Neutrophil (primary cell): ENCODE measurements at regions not wholly inside any gene's neighbourhood (a gene's known extent, or its start where the extent isn't known, plus 50 kb on each side); places are given as distances from the start of the nearest gene placed in this dataset.

ENCODE experiments used
- H3K27ac ChIP-seq: fragments of 200-600 bp; sonication (generic); 2 replicates; pipeline ENCODE4 v1.5.1; 2016; ENCODE audit warnings: mild to moderate bottlenecking, moderate library complexity
- H3K27me3 ChIP-seq: fragments of 200-600 bp; sonication (generic); 2 replicates; pipeline ENCODE4 v1.6.0; 2016; ENCODE audit warnings: mild to moderate bottlenecking
- H3K36me3 ChIP-seq: fragments of 200-600 bp; sonication (generic); 2 replicates; pipeline ENCODE4 v1.5.1; 2017
- H3K4me1 ChIP-seq, 2 experiments: fragments of 200-600 bp in 1 of 2; sonication (generic) in 1 of 2; 1 replicate in 1 of 2; 2 replicates in 1 of 2; pipeline versions ENCODE4 v1.5.1 to v1.6.1; 2013 to 2016; ENCODE audit warnings: low read depth in 1 of 2, low read length in 1 of 2, mild to moderate bottlenecking in 1 of 2, moderate library complexity in 1 of 2; ENCODE audit not compliant: control insufficient read depth in 1 of 2, insufficient read depth in 1 of 2
- H3K4me3 ChIP-seq, 2 experiments: fragments of 200-600 bp in 1 of 2; sonication (generic) in 1 of 2; 1 replicate in 1 of 2; 2 replicates in 1 of 2; pipeline ENCODE4 v1.5.1; 2013 to 2016; ENCODE audit warnings: low read depth in 1 of 2, low read length in 1 of 2, mild to moderate bottlenecking in 1 of 2, moderate library complexity in 1 of 2
- H3K9me3 ChIP-seq: fragments of 200-600 bp; sonication (generic); 2 replicates; pipeline ENCODE4 v1.5.1; 2016
- TF ChIP-seq, protein P1 (sequence below): fragments of 200-600 bp; sonication (generic); IDR thresholded peaks from 2 replicates; pipeline ENCODE4 v1.5.1; 2016; ENCODE audit warnings: antibody characterized with exemption

DNA sequence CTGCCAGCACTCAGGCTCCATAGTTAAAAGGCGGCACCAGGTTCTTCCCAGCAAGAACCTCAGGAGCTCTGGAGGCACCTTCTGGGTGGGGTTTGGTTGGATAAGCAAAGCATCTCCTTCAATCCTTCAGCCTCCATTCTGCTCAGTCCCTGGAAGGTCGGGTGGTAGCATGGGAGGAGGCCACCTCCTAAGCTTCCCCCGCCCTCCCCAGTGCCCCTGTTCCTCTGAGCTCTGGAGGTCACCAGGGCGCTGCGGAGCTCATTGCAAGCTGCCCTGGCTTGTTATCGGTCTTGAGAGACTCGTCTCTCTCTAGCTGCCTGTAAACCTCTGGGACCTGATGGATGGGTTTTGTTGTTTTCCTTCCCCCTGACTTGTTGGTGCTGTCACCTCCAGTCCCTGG is 124.8 kb downstream of the RPLP1 start:
- Histone ChIP-seq H3K36me3 (no peaks in the 10 kb centered on the region), H3K27ac (no peak overlapping the region), H3K27me3 (peaks cover 3% of the 10 kb centered on the region), H3K4me1 (peaks cover 11 to 17% of the 10 kb centered on the region in 2 experiments), H3K9me3 (no peaks in the 10 kb centered on the region), H3K4me3 (no peak overlapping the region)
- TF ChIP-seq, protein P1, sequence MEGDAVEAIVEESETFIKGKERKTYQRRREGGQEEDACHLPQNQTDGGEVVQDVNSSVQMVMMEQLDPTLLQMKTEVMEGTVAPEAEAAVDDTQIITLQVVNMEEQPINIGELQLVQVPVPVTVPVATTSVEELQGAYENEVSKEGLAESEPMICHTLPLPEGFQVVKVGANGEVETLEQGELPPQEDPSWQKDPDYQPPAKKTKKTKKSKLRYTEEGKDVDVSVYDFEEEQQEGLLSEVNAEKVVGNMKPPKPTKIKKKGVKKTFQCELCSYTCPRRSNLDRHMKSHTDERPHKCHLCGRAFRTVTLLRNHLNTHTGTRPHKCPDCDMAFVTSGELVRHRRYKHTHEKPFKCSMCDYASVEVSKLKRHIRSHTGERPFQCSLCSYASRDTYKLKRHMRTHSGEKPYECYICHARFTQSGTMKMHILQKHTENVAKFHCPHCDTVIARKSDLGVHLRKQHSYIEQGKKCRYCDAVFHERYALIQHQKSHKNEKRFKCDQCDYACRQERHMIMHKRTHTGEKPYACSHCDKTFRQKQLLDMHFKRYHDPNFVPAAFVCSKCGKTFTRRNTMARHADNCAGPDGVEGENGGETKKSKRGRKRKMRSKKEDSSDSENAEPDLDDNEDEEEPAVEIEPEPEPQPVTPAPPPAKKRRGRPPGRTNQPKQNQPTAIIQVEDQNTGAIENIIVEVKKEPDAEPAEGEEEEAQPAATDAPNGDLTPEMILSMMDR: no peak

DNA sequence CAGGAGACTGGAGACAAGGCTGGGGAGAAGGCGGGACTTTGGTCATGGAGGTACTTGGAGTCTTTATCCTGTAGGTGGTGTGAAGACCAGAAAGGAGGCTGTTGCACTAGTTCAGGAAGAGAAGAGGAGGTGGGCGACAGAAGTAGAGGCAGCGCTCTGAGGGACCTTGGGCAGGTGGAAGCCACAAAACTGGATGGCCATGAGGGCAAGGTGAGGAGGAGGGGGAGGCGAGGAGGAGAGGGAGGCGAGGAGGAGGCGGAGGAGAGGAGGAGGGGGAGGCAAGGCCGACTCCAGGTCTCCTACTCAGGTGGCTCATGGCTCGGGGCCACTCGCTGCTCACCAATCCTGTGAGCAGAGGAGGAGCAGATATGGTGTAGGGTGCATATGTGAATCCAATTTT is 125.6 kb downstream of the RPLP1 start:
- Histone ChIP-seq H3K27ac (no peak overlapping the region), H3K27me3 (no peaks in the 10 kb centered on the region), H3K4me1 (peaks cover 11 to 17% of the 10 kb centered on the region in 2 experiments), H3K9me3 (no peaks in the 10 kb centered on the region), H3K4me3 (no peak overlapping the region), H3K36me3 (no peaks in the 10 kb centered on the region)
- TF ChIP-seq, protein P1: no peak

DNA sequence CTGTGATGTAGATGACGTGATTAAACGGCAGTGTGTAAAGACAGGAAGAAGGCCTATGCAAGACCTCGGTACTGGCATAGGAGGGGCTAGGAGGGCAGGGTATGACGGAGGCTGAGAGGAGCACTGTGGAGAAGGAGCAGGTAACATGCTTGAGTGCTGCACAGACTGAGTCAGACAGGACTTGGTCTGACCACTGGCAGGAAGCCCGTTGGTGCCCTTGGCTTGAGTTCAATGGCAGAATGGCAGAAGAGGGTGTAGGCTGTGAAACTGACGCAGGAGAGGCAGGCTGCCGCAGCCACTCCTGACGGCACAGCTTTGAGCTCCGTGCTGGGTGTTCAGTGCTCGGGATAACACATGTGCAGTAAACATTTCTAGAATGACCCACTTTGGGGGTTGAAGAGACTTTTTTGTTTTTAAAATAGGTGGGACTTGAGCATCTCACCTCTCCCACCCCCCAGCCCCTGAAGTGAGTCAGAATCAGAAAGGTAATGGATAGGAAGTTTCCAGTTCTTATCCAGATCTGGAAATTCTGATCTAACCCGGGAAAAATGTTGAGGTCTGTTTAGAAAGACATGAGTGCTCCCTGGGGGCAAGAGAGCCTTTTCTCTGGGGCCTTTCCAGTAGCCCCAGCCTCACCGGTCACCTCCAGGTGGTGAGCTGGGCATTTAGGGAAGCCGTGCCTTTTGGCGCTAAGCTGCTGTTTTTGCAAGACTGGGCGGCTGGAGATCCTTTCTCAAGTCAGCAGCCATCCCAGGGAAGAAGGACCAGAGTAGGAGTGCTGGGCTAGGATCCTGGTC is 126.4 kb downstream of the RPLP1 start:
- peaks cover 14 to 23% of the 10 kb centered on the region in 2 experiments for H3K4me1 ChIP-seq
- H3K9me3 ChIP-seq: no peaks in the 10 kb centered on the region
- H3K4me3 ChIP-seq: no peak overlapping the region
- TF ChIP-seq, protein P1: no peak
- no peaks in the 10 kb centered on the region for H3K36me3 ChIP-seq
- no peak overlapping the region for H3K27ac ChIP-seq
- H3K27me3 ChIP-seq: no peaks in the 10 kb centered on the region

DNA sequence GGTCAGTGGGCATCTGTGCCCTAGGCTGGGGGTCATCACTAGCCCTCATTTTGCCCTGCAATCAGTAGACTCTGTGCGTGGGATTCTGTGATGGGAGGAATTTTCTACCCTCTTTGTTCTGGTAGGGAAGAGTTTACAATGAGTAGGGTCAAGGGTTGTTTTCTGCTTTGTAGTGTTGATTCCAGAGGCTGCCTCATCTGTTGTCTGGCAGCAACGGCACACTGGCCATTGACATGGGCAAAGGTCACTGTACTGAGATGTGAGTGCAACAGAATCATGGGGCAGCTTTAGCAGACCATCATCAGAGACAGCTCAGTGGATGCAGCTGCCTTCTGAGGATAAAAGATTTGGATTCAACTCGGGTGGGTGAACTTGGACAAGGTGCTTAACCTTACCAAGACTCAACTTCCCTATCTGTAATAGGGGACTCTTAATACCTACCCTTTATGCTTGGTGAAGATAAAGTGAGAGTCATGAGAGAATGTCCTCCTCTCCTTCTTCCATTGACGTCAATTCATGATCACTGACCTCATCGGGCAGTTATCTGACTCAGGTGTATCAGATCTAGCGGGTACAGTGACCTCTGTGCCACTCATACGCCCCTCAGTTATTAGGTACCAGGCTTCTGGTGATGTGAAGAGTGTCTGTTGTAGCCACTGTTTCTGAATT is 127.5 kb downstream of the RPLP1 start:
- Histone ChIP-seq H3K4me3 (no peak overlapping the region), H3K27me3 (no peaks in the 10 kb centered on the region), H3K9me3 (no peaks in the 10 kb centered on the region), H3K4me1 (peaks cover 14 to 19% of the 10 kb centered on the region in 2 experiments), H3K27ac (no peak overlapping the region), H3K36me3 (no peaks in the 10 kb centered on the region)
- TF ChIP-seq, protein P1: no peak

DNA sequence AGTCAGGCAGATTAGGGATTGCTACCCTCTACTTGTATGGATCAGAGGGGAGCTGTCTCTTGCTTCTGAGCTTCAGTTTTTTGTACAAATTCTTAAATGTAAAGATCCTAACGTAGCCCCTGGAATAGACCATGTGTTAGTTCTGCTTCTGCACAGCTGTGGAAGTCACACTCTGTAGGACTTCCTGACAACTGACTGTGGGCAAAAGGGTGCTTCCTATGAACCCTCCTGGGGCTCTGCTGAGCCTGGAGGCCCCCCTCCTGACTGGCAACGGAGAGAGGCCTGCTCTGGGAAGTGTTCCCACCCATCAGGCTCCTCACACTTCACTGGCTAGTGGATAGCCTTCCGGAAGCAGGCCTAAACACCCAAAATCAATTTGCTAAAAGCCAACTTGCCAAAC is 131.0 kb downstream of the RPLP1 start:
- Histone ChIP-seq H3K36me3 (no peaks in the 10 kb centered on the region), H3K27me3 (peaks cover 2% of the 10 kb centered on the region), H3K9me3 (no peaks in the 10 kb centered on the region), H3K4me1 (peaks cover 6 to 7% of the 10 kb centered on the region in 2 experiments), H3K27ac (peak overlapping the region; percentile 53), H3K4me3 (no peak overlapping the region)
- TF ChIP-seq, protein P1: no peak
